Fibroblast of skin of right quadriceps (primary cell): ENCODE measurements at regions not wholly inside any gene's neighbourhood (a gene's known extent, or its start where the extent isn't known, plus 50 kb on each side); places are given as distances from the start of the nearest gene placed in this dataset.
"Not testable (repeated sequence)": the region's sequence is repeated elsewhere in the genome, so short reads cannot be mapped to it uniquely, and the experiment has no call there.

Source experiments
- DNase-seq: peaks from one replicate; pipeline ENCODE4 v3.0.0-alpha.2; 2013

DNA sequence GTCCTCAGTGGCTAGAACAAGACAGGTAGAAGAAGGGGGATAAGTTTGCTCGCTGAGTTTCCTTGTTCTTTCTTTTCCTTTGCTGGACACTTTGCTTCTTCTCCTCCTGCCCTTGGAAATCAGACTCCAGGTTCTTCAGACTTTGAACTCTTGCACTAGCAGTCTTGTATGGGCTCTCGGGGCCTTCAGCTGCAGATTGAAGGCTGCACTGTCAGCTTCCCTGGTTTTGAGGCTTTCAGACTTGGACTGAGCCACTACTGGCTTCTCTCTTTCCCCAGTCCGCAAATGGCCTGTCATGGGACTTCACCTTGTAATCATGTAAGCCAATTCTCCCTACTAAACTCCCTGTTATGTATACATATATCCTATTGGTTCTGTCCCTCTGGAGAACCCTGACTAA lies 379.8 kb downstream of the NDFIP2 start:
- DNase-seq = no peak

DNA sequence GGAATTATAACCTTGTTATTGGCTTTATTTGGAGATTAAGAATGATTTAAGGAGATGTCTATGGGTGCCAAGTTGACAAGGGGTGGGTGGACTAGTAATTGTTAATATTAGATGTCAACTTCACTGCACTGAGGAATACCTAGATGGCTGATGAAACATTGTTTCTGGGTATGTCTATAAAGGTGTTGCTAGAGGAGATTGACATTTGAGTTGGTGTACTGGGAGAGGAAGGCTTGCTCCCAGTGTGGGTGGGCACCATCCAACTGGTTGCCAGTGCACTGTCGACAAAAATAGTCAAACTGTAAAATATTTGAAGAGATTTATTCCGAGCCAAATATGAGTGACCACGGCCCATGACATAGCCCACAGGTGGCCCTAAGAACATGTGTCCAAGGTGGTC lies 378.8 kb downstream of the NDFIP2 start:
- DNase-seq = no peak

DNA sequence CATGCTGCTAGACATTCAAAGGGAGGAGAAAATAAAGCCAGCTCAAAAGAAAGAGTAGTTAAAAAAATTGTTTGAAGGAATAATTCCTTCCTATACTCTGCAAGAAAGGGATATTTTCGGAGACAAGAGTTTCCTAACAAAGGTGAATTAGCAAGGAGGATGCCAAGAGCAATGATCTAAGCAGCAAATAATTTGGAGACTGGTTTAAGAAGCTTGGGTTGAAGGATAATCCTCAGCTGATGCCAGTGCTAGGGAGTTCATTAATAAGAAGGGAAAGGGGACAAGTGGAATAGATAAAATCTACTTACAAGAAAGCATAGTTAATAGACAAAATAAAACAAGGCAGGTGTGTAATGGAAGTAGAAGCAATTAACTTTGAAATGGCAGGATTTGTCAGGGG lies 372.3 kb downstream of the NDFIP2 start:
- no peak for DNase-seq

DNA sequence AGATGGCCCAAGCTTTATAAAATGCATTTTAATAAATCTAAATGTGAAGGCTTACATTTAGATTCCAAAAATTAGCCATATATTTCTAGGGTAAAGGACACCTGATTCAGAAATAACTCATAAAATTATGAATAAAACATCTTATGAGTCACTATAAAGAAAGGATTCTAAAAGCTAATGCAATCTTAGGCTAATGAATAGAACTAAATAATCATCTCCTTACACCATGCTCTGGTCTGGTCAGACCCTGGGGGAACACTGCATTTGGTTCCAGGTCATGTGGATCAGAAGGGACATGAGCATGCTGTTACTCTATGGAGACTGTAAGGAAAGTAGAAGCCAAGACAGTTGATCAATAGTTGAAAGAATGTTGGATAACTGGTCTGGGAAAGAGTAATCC lies 370.4 kb downstream of the NDFIP2 start:
- no peak for DNase-seq

DNA sequence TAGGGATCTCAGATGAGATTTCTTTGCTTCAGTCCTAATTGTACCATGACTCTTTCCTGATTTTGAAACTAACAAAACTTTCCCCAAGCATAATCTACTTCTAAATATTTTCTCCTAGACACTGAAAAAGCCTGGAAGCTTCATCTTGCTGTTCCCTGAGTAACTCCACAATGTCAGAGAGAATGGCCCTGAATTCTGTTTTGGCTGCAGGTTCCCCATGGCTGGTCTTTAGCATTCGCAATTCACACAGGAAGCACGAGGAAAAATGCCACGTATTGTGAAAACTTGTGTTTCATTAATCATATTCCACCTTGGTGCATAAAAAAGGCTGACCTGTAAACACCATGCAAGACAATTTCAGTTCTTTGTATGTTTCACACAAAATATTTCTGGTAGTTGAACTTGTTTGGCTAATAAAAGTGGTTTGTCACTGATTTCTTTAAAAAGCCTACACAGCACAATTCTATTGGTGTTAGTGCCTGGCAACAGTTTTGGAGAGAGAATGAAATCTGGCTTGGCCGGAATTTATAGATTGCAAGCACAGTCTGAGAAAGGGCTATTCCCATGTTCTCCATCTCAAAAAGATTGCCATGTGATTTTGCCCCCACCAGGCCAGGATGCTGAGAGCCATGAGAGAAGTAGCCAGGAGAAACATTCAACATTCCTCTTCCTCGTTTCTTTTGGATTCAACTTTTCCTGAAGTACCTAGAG lies 367.1 kb downstream of the NDFIP2 start:
- no peak for DNase-seq

DNA sequence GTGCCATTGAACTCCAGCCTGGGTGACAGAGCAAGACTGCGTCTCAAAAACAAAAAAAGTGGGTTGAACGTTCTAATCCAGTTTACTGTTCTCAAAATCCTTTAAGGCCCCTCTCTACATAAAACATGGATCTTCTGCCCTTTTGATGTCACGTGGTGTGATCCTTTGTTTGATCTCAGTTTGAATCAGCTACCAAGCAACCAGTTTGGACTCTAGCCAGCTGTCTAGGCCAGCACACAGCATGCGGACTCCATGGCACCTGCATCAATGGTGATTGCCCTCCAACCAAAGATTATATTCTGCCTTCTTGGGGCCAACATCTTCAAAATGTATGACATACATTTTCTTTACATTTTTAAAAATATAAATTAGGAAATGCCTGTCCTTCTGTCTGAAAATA lies 365.4 kb downstream of the NDFIP2 start:
- DNase-seq = no peak

DNA sequence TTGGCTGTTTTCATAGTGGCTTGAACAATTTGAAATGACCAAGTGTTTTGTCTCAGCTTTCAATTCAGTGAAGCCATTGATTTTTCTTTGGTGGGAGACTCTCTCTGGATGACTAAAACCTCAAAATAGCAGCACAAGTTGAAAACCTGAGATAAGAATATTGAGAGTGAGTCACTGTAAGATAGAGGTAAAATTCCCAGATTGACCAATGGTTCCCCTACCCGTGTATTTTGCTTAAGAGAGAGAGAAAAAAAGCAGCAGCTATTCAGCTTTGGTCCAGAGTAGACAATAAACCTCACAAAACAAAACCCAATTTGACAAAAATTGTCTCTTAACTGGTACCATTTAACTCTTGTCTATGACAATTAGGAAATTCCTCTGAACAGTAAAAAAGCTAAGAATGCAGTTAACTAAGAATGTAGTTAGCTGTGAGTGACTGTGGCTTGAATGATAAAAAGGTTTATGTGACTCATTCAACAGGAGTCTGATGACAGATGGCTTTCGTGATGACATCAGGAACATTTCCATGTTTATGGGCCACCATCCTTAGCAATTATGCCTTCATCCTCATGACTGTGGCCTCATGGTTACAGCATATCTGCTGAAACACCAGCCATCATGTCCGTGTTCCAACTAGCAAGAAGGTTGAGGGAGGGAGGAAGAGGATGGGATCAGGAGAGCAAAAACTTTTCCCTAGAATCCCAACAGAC lies 356.9 kb downstream of the NDFIP2 start:
- DNase-seq = peak; percentile 70

DNA sequence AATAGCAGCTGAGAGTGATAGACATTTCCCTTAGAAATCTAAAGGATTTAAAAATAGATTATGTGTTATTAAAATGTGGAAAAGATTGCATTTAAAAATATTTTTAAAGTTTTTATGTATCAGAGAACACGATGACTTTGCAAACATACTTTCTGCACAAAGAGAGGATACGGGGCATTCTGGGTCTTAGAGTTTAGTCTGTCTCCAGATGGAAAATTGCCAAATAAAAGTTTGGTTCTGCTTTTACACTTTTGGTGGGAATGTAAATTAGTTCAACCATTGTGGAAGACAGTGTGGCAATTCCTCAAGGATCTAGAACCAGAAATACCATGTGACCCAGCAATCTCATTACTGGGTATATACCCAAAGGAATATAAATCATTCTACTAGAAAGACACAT lies 355.2 kb downstream of the NDFIP2 start:
- DNase-seq = not testable (repeated sequence)

DNA sequence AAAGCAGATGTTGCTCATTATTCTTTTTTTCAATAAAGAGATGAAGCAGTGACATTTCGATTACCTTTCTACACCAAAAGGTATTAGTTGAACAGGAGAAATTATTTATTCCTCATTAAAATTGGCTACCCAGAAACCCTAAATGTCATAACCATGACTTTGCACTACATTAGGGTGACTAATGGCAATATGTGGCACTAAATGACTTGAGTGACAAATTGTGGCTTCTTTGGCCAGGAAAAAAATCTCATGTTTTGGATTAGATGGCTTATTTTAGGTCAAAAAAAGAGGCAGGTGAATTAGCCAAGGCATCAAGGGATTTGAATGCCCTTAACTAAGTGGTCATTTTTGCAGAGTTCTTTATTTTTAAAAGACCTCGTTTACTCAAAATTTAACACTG lies 353.9 kb downstream of the NDFIP2 start:
- DNase-seq = no peak

DNA sequence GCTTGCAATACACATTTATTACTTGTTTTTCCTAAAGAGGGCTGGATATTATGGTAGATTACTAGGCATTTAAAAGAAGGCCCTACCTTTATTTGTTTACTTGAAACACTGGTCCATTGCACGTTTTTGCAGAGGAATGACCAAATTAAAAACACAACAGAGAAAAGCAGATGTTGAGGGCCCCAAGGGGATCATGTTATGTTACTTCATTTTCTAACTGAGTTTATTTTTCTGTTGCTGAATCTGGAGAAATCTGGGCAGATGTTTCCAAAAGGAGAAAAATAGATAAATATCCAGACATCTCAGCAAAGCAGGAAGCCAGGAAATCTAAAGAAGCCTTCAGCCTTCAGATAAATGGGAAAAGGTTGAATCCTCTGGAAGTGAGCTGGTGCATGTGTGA lies 353.0 kb downstream of the NDFIP2 start:
- DNase-seq = no peak

DNA sequence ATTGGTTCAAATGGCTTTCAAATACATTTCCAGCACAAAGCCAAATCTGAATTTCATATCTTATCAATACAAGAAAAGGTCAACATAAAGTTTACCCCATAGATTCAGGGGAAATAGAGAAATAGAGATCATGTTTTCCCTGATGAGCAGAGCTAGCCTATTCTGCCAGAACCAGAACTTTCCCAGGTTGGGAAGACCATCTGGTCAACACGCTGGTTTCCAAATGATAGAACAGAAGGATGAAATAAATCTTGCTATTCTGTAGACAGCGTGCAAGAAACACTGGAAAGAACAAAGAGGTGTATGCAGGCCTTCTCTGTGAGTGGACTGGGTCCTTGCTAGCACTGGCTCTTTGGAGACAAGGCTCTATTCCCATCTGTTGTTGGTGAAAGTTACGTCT lies 350.6 kb downstream of the NDFIP2 start:
- no peak for DNase-seq

DNA sequence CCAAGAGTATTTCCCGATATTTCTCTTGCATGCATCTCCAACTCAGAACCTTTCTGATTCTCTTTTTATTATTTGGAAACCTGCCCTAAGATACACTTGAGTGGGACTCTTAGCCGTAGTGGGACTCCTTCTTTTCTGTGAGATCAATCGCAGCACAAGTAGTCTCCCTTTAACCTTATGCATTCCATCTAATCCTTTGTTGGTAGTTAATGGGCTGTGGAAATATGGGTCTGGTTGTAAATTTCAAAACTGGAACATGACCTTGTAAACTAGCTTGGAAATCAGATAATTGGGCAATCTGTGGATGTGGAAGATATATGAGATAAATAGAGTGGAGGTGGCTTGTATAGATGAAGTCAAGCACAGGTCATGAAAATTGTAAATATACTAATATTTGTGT lies 350.0 kb downstream of the NDFIP2 start:
- no peak for DNase-seq

DNA sequence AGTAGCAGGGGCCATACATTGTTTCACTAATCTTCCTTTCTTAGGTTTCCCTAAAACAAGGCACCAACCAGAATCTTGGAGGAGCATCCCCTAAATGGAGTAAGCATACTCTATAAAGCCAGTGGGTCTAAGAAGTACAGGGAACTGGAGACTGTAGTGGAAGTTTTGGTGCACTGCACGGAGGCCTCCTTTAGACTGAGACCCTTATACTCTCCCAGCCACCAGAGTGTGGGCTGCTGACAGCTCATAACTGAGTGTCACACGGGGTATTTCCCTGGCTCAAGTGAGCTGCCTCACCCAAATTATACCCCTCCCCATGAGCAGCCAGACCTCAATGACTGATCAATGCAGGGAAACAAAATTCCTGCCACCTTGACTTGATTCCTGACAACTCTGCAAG lies 349.5 kb downstream of the NDFIP2 start:
- DNase-seq = no peak

DNA sequence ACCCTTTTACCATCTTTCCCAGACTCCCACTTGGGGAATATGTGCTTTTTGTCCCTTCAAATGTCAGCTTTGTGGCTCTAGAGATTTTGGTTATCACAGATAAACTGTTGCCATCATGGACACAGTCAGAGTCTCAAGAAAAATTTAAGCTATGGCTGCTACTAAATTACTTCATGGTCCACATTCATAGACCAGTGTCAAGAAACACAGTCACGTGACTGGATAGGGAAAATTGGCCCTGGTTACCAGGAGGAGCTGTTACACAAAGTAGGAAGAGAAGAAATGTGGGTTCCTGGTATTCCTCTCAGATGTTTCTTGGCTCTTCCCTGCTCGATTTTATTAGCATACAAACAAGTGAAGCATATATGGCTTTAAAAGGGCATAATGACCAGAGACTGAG lies 348.9 kb downstream of the NDFIP2 start:
- DNase-seq = no peak

DNA sequence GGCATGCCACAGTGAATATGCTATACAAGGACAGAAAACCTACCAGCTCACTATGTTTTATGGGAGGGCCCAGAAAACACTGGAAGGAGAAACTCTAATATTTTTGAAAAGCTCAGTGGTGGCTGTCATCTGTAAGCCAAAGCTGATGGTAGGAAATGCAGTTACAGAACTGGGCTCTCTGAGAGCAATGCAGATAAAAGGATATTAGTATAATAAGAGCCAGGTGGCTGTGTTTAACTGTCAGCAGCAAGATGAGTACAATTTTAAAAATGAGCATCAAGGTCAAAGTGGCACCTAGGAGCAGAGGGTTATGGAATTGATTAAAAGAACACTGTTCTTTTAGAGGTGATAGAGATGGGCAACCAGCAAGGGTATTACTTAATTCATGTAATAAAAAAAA lies 345.0 kb downstream of the NDFIP2 start:
- no peak for DNase-seq

DNA sequence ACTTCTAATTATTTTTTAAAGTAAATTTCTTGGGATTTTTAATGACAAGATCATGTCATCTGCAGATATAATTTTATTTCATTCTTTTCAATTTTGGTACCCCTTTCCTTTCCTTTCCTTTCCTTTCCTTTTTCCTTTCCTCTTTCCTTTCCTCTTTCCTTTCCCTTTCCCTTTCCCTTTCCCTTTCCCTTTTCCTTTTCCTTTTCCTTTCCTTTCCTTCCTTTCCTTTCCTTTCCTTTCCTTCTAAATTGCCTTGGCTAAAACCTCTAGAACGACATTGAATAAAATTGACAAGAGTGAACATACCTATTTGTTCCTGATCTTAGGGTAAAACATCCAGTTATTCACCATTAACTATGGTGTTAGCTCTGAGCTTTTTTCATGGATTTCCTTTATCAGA lies 334.1 kb downstream of the NDFIP2 start:
- no peak for DNase-seq

DNA sequence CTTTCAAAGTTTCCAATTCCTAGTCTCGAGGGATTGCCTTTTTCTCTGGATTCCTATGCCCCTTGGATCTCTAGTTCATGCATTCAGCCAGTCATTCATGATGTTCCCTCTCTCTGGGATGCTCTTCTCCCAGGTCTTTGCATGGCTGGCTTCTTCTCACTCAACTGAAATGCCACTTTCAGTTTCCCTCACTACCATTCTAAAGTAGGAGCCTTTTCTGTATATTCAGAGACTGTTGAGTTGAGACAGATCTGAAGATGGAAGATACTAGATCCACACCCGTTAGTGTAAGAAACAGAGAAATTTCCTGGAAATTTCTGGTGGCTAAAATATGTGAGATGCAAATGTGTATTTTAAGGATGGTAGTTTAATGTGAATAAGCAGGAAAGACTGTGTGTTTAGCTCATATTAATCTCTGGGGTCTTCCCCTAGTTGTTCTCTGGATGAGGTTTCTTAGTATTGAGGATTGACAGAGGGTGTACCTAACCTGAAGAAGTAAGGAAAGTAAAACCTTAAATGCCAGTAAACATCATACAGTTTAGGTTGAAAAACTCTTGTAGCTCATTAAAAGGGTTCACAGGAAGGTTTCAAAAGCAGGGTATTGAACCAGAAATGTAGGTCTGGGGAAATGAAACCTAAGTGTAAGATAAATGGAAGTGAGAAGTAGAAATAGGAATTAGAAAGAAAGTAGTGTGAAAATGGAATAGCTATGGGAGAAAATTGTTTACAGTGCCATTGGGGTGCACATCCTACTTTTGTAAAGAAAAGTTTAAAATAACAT lies 331.3 kb downstream of the NDFIP2 start:
- no peak for DNase-seq

DNA sequence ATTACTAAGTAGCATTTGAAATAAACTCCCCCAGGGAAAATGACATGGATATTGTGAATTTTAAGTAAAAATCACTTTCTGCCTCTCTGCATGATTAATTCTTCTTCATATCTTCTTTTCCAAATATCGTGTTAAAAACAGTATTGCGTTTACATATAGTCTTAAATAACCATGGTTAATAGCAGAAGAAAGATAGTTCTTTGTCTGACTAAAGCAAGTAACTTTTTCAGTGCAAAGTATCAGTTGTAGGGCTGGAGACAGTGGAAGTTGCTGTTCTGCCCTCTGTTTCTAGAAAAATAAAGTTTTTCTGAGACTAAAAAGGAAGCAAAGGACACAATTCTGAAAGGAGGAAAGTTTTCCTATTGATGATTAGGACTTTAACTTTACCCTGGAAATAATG lies 330.2 kb downstream of the NDFIP2 start:
- no peak for DNase-seq

DNA sequence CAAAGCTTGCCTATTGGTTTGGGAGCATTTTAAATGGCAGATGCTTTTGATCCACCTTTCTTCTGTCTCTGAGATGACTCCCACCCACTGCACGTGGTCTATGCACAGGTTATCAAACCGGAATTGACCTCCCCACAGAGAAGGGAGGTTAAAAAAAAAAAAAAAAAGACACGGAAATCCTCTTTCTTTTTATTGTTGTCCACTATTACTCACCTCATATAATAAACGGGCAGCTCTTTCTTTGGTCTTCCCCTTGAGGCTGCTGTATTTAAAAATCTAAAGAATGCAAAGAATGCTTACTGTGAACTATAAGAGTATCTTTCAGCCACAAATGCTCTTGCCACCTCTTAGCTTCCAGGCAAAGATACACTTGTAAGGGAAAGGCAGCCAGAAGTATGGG lies 329.7 kb downstream of the NDFIP2 start:
- peak; percentile 70 for DNase-seq

DNA sequence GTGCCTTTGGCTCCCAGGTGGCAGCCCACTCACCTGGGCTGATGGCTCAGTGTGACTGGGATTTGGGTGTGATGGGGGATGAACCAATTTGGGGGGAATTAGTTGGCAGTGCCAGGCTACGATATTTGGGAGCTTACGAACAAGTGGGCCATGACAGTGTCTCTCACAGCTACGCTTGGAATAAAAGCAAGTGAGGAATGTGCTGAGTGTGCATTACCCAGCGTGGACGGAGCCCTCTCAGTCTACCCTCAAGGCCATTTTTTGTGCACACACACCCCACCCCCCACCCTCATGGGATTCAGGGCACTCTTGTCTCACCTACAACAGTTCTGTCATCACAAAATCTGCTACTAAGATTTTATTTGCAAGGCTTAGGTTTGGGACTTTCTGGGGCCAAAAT lies 329.1 kb downstream of the NDFIP2 start:
- no peak for DNase-seq

DNA sequence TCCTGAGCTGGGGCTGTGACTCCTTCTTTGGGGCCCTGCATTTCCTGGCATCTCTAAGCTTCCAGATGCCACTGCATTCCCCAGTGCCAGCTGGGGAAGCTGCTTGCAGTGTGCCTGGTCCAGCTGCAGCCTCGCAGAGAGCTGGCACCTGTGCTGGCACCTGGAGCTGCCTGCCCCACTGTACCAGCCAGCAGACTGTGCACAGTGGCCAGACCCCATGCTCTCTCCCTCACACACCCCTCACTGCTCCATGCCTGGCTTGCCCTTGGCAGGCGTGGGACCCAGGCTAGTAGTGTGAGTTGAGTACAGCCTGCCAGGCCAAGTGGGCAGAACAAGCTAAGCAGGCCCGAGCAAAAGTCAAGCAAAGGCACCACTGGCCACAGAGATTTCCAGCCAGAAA lies 327.5 kb downstream of the NDFIP2 start:
- no peak for DNase-seq

DNA sequence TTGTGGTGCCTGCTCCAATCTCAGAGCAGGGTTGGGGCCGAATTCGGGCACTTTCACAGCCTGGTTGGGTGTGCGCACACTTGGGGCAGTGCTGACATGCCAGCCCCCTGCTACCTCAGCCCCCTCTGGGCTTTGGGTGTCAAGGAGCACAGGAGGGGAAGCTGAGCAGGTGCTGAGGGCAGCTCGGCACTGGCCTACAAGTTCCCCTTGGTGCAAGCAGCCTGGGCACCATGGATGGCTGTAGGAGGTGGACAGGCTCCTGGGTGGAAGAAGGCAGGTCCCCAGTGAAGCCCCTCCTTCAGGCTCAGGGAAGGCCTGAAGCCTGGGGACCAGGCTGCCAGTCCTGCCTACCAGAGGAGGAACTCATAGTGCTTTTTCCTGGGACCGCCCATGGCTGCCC lies 326.6 kb downstream of the NDFIP2 start:
- DNase-seq = no peak

DNA sequence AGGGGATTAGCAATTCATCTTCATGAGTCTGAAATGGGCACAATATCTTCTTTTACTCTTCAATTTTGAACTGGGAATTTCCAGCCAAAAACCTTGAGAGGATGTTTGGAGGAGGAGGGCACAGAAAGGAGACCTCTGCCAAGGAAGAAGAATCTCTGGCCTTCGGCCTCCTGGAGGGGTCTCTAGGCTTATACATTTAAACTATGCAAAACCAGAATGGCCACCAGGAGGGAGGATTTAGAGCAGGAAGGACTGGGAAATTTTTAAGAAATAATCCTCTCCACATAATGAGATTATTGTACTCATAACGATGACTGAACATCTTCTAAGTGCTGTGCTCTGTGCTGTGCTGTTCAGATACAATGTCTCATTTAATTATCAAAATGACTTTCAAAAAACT lies 325.9 kb downstream of the NDFIP2 start:
- no peak for DNase-seq

DNA sequence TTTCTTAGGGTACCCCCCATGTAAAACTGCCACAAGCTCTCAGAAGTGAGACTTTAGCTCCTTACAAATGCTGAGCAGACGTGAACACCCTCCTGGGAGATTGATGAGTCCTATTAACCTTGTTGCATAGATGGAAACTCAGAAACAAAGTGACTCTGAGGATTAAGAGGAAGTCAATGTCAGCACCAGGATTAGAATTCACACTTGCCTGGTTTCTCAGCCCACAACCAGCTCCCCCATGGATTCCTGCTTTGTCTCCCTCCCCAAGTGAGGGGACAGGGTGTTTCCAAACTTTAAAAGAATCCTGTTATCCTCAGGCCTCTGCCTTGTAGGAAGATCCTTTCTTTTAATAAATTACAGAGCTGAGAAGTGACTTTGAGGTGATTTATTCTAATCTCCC lies 324.4 kb downstream of the NDFIP2 start:
- DNase-seq = no peak
